Loucy (cell line): ENCODE measurements at regions not wholly inside any gene's neighbourhood (a gene's known extent, or its start where the extent isn't known, plus 50 kb on each side); places are given as distances from the start of the nearest gene placed in this dataset.

Source experiments
- H2AFZ ChIP-seq: fragments of 200-600 bp; sonication (generic); 2 replicates; pipeline ENCODE4 v1.6.0; 2016; ENCODE audit warnings: antibody characterized with exemption, mild to moderate bottlenecking, low read length, moderate library complexity
- H3F3A ChIP-seq: fragments of 200-600 bp; 2 replicates; pipeline ENCODE4 v1.6.0; 2016; ENCODE audit warnings: antibody characterized with exemption, low read depth, mild to moderate bottlenecking
- H3K27me3 ChIP-seq: fragments of 200-600 bp; sonication (generic); 2 replicates; pipeline ENCODE4 v1.6.1; 2014; ENCODE audit warnings: low read length, mild to moderate bottlenecking; ENCODE audit not compliant: insufficient read depth, poor library complexity, severe bottlenecking
- H3K36me3 ChIP-seq: fragments of 200-600 bp; sonication (generic); 2 replicates; pipeline ENCODE4 v1.6.1; 2016; ENCODE audit warnings: low read length; ENCODE audit not compliant: insufficient read depth
- H3K4me1 ChIP-seq: fragments of 200-600 bp; sonication (generic); 2 replicates; pipeline ENCODE4 v1.5.1; 2014; ENCODE audit warnings: low read length, mild to moderate bottlenecking; ENCODE audit not compliant: insufficient read depth, poor library complexity, severe bottlenecking
- H3K4me2 ChIP-seq: fragments of 200-600 bp; sonication (generic); 2 replicates; pipeline ENCODE4 v1.6.0; 2014; ENCODE audit warnings: antibody characterized with exemption, low read length, low read depth, mild to moderate bottlenecking; ENCODE audit not compliant: poor library complexity, severe bottlenecking
- H3K4me3 ChIP-seq: fragments of 200-600 bp; sonication (generic); 2 replicates; pipeline ENCODE4 v1.5.1; 2014; ENCODE audit warnings: low read length, mild to moderate bottlenecking, mixed read lengths; ENCODE audit not compliant: poor library complexity, severe bottlenecking
- H3K79me2 ChIP-seq: fragments of 200-600 bp; sonication (generic); 2 replicates; pipeline ENCODE4 v1.6.1; 2014; ENCODE audit warnings: low read length; ENCODE audit not compliant: insufficient read depth
- H3K9ac ChIP-seq: fragments of 200-600 bp; sonication (generic); 2 replicates; pipeline ENCODE4 v1.6.0; 2014; ENCODE audit warnings: mild to moderate bottlenecking, low read depth, low read length, moderate library complexity; ENCODE audit not compliant: poor library complexity, severe bottlenecking
- H3K9me2 ChIP-seq: fragments of 200-600 bp; sonication (generic); replicated peaks from 2 replicates; pipeline ENCODE4 v1.6.1; 2016; ENCODE audit warnings: low read depth, low read length, mixed read lengths
- H3K9me3 ChIP-seq: fragments of 200-600 bp; sonication (generic); 2 replicates; pipeline ENCODE4 v1.6.1; 2014; ENCODE audit warnings: mild to moderate bottlenecking, antibody characterized with exemption, low read length, low read depth; ENCODE audit not compliant: insufficient read depth
- H4K20me1 ChIP-seq: fragments of 200-600 bp; sonication (generic); 2 replicates; pipeline ENCODE4 v1.6.0; 2014; ENCODE audit warnings: antibody characterized with exemption, low read length, mild to moderate bottlenecking; ENCODE audit not compliant: insufficient read depth, poor library complexity, severe bottlenecking
- EZH2phosphoT487 ChIP-seq: fragments of 200-600 bp; IDR thresholded peaks from 2 replicates; pipeline ENCODE4 v1.6.1; 2018; ENCODE audit warnings: antibody characterized with exemption, mild to moderate bottlenecking, moderate library complexity, borderline replicate concordance
- TF ChIP-seq, protein P1 (sequence below): fragments of 200-600 bp; sonication (generic); conservative IDR thresholded peaks from 2 replicates; pipeline ENCODE4 v1.5.1; 2014; ENCODE audit warnings: mild to moderate bottlenecking, antibody characterized with exemption, low read length

DNA sequence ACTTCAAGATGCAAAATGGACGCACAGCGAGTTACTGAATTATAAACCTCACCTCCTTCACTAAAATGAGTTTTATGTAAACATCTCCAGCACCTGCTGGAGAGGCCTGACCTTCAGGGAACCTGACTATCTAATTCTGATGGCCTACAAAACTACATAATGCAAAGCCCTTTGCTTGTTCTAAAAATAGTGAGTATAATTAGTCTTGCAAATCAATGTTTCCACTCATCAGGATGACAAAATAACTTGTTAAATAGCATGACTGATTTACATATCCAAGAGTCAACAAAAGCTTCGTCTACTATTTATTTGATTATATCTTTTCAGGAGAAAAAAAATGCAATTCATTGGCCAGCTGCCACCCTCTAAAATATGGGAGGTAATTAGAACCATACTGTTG lies 326.3 kb upstream of the MC4R start:
- Histone ChIP-seq H3K4me1 (no peaks in the 10 kb centered on the region), H3K9me3 (no peaks in the 10 kb centered on the region), H3K36me3 (no peaks in the 10 kb centered on the region), H3K4me3 (no peak overlapping the region), H4K20me1 (no peaks in the 10 kb centered on the region), H2AFZ (no peak overlapping the region), H3K27me3 (no peaks in the 10 kb centered on the region), H3K4me2 (no peak overlapping the region), H3K79me2 (no peaks in the 10 kb centered on the region), H3F3A (no peaks in the 10 kb centered on the region), H3K9ac (no peak overlapping the region), H3K9me2 (no peaks in the 10 kb centered on the region)
- TF ChIP-seq EZH2phosphoT487 = no peak
- TF ChIP-seq, protein P1, sequence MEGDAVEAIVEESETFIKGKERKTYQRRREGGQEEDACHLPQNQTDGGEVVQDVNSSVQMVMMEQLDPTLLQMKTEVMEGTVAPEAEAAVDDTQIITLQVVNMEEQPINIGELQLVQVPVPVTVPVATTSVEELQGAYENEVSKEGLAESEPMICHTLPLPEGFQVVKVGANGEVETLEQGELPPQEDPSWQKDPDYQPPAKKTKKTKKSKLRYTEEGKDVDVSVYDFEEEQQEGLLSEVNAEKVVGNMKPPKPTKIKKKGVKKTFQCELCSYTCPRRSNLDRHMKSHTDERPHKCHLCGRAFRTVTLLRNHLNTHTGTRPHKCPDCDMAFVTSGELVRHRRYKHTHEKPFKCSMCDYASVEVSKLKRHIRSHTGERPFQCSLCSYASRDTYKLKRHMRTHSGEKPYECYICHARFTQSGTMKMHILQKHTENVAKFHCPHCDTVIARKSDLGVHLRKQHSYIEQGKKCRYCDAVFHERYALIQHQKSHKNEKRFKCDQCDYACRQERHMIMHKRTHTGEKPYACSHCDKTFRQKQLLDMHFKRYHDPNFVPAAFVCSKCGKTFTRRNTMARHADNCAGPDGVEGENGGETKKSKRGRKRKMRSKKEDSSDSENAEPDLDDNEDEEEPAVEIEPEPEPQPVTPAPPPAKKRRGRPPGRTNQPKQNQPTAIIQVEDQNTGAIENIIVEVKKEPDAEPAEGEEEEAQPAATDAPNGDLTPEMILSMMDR = no peak

DNA sequence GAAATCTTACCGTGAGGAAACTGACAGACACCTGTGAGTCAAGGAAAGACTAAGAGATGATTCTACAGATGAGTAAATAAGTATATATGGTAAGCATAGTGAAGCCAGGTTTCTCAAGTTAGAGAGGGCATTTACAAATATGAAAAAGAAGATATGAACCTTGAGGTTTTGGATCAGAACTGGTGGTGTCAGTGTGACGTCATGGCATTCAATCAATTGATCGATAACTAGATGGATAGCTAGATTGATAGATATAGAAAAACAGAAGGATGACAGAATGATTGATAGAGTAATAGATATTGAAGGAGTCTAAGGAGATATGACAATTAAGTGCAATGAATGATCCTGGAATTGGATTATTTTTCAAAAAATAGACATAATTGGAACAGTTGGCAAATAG lies 350.2 kb upstream of the MC4R start:
- Histone ChIP-seq H3K4me2 (no peak overlapping the region), H3K9me3 (no peaks in the 10 kb centered on the region), H3K9ac (no peak overlapping the region), H2AFZ (no peak overlapping the region), H3F3A (no peaks in the 10 kb centered on the region), H3K9me2 (0 out of 2 replicates have a peak, but pooled peaks cover 4% of the 10 kb centered on the region), H3K79me2 (no peaks in the 10 kb centered on the region), H3K27me3 (no peaks in the 10 kb centered on the region), H3K4me1 (no peaks in the 10 kb centered on the region), H3K36me3 (no peaks in the 10 kb centered on the region), H3K4me3 (no peak overlapping the region), H4K20me1 (no peaks in the 10 kb centered on the region)
- TF ChIP-seq, protein P1 = no peak
- no peak for TF ChIP-seq EZH2phosphoT487

DNA sequence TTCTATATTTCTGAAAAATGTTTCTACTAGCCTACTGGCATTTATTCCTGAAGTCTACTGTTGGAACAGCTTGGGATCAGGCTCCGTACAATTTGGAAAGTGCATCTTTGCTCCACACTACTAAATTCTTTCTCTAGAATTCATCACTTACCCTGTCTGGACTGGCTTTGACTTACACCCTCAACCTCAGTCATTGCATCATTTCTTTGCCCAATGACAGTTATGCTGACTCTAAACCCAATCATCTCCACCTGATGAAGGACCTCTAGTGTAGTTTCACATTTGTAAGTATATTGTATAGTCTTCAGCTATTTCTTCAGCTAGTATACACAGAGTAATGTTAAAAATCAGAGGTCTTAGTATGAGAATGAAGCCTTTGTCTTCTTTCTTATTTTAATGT lies 359.6 kb upstream of the MC4R start:
- no peaks in the 10 kb centered on the region for H4K20me1 ChIP-seq
- no peaks in the 10 kb centered on the region for H3K27me3 ChIP-seq
- H2AFZ ChIP-seq = no peak overlapping the region
- H3K9ac ChIP-seq = no peak overlapping the region
- no peak for TF ChIP-seq EZH2phosphoT487
- TF ChIP-seq, protein P1 = no peak
- H3K79me2 ChIP-seq = no peaks in the 10 kb centered on the region
- no peak overlapping the region for H3K4me3 ChIP-seq
- no peaks in the 10 kb centered on the region for H3F3A ChIP-seq
- H3K4me1 ChIP-seq = no peaks in the 10 kb centered on the region
- H3K9me3 ChIP-seq = no peaks in the 10 kb centered on the region
- H3K4me2 ChIP-seq = no peak overlapping the region
- no peaks in the 10 kb centered on the region for H3K36me3 ChIP-seq
- H3K9me2 ChIP-seq = no peaks in the 10 kb centered on the region
